ENCODE measurements at regions not wholly inside any gene's neighbourhood (a gene's known extent, or its start where the extent isn't known, plus 50 kb on each side); places are given as distances from the start of the nearest gene placed in this dataset.

DNA sequence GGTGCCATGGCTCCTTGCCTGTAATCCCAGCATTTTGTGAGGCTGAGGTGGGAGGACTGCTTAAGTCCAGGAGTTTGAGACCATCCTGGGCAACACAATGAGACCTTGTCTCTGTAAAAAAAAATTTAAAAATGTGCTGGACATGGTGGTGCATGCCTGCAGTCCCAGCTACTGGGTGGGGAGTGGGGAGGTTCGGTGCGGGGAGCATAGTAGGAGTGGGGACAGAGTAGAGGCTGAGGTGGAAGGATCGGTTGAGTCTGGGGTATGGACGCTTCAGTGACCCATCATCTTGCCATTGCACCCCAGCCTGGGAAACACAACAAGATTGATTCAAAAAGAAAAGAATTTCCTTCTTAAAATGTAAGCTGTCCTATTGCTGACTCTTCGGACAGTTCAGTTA lies 1490.0 kb upstream of the GBE1 start:
- H3K4me2 ChIP-seq (ENCODE audit: low read length) = no peak overlapping the region
- WGBS (ENCODE audit: extremely low coverage, insufficient coverage, insufficient read length) = no CpG with 5 or more reads among the region's 5 CpGs
- H3K79me1 ChIP-seq (ENCODE audit: low read length) = no peaks in the 10 kb centered on the region

GRCh38 chr3:83250613-83251012 lies 1489.2 kb upstream of the GBE1 start:
- no peak overlapping the region for H3K23ac ChIP-seq (ENCODE audit: low read length)
- no peaks in the 10 kb centered on the region for H3K4me1 ChIP-seq (ENCODE audit: control insufficient read depth in 1 of 2, insufficient read depth in 2 of 2, low read length in 2 of 2)
- H3K14ac ChIP-seq (ENCODE audit: low read length) = no peak overlapping the region
- H3K4me2 ChIP-seq (ENCODE audit: low read length) = no peak overlapping the region
- no peaks in the 10 kb centered on the region for H3K9me3 ChIP-seq (ENCODE audit: insufficient read depth, low read depth, low read length)
- H4K12ac ChIP-seq (ENCODE audit: low read depth, low read length) = no peak overlapping the region
- H3K79me2 ChIP-seq (ENCODE audit: control insufficient read depth, insufficient read depth, low read length, poor library complexity) = no peaks in the 10 kb centered on the region
- no peak for DNase-seq
- no peak overlapping the region for H2BK12ac ChIP-seq (ENCODE audit: low read length)
- no peak overlapping the region for H2BK120ac ChIP-seq (ENCODE audit: insufficient read depth, low read length, poor library complexity)
- H3K27ac ChIP-seq (ENCODE audit: low read depth, low read length) = no peak overlapping the region
- H3K36me3 ChIP-seq (ENCODE audit: control insufficient read depth in 1 of 2, insufficient read depth in 2 of 2, low read length in 2 of 2) = no peaks in the 10 kb centered on the region
- H2AFZ ChIP-seq (ENCODE audit: insufficient read depth, low read length, poor library complexity) = no peak overlapping the region
- no peak overlapping the region for H4K8ac ChIP-seq (ENCODE audit: low read depth, low read length)
- H3K18ac ChIP-seq (ENCODE audit: low read length) = no peak overlapping the region
- no CpG with 5 or more reads among the region's 1 CpG for WGBS (ENCODE audit: extremely low coverage, insufficient coverage, insufficient read length)
- no peaks in the 10 kb centered on the region for H3K27me3 ChIP-seq (ENCODE audit: insufficient read depth, low read length)
- H2BK5ac ChIP-seq (ENCODE audit: low read depth, low read length, poor library complexity) = no peak overlapping the region
- no peak overlapping the region for H3K4ac ChIP-seq (ENCODE audit: low read depth, low read length)
- H3K4me3 ChIP-seq (ENCODE audit: low read depth, low read length) = no peak overlapping the region
- no peak overlapping the region for H3K9ac ChIP-seq (ENCODE audit: low read length)
- no peak overlapping the region for H4K91ac ChIP-seq (ENCODE audit: low read depth, low read length)
- no peaks in the 10 kb centered on the region for H3K79me1 ChIP-seq (ENCODE audit: low read length)
- H2AK5ac ChIP-seq (ENCODE audit: low read length) = no peak overlapping the region

More for the DNA sequence above, 1490.0 kb upstream of the GBE1 start:
- no peaks in the 10 kb centered on the region for H3K79me2 ChIP-seq (ENCODE audit: control insufficient read depth, insufficient read depth, low read length, poor library complexity)
- no peaks in the 10 kb centered on the region for H3K4me1 ChIP-seq (ENCODE audit: control insufficient read depth in 1 of 2, insufficient read depth in 2 of 2, low read length in 2 of 2)
- no peaks in the 10 kb centered on the region for H3K9me3 ChIP-seq (ENCODE audit: insufficient read depth, low read depth, low read length)
- H4K91ac ChIP-seq (ENCODE audit: low read depth, low read length) = no peak overlapping the region
- no peak overlapping the region for H2AK5ac ChIP-seq (ENCODE audit: low read length)
- no peak overlapping the region for H3K23ac ChIP-seq (ENCODE audit: low read length)
- no peak overlapping the region for H2BK120ac ChIP-seq (ENCODE audit: insufficient read depth, low read length, poor library complexity)
- no peak overlapping the region for H2BK12ac ChIP-seq (ENCODE audit: low read length)
- no peak overlapping the region for H3K14ac ChIP-seq (ENCODE audit: low read length)
- no peak overlapping the region for H4K12ac ChIP-seq (ENCODE audit: low read depth, low read length)
- H2AFZ ChIP-seq (ENCODE audit: insufficient read depth, low read length, poor library complexity) = no peak overlapping the region
- H3K18ac ChIP-seq (ENCODE audit: low read length) = no peak overlapping the region
- H4K8ac ChIP-seq (ENCODE audit: low read depth, low read length) = no peak overlapping the region
- no peaks in the 10 kb centered on the region for H3K36me3 ChIP-seq (ENCODE audit: control insufficient read depth in 1 of 2, insufficient read depth in 2 of 2, low read length in 2 of 2)
- H3K4me3 ChIP-seq (ENCODE audit: low read depth, low read length) = no peak overlapping the region
- H3K27me3 ChIP-seq (ENCODE audit: insufficient read depth, low read length) = no peaks in the 10 kb centered on the region
- H2BK5ac ChIP-seq (ENCODE audit: low read depth, low read length, poor library complexity) = no peak overlapping the region
- no peak for DNase-seq
- H3K27ac ChIP-seq (ENCODE audit: low read depth, low read length) = no peak overlapping the region
- H3K9ac ChIP-seq (ENCODE audit: low read length) = peak overlapping the region; percentile 34
- H3K4ac ChIP-seq (ENCODE audit: low read depth, low read length) = no peak overlapping the region

GRCh38 chr3:83248454-83248853 lies 1487.0 kb upstream of the GBE1 start:
- Histone ChIP-seq H3K9ac (ENCODE audit: low read length) (no peak overlapping the region), H3K18ac (ENCODE audit: low read length) (no peak overlapping the region), H3K79me1 (ENCODE audit: low read length) (no peaks in the 10 kb centered on the region), H3K14ac (ENCODE audit: low read length) (no peak overlapping the region), H3K27me3 (ENCODE audit: insufficient read depth, low read length) (no peaks in the 10 kb centered on the region), H4K91ac (ENCODE audit: low read depth, low read length) (no peak overlapping the region), H2BK120ac (ENCODE audit: insufficient read depth, low read length, poor library complexity) (no peak overlapping the region), H3K4ac (ENCODE audit: low read depth, low read length) (no peak overlapping the region), H3K9me3 (ENCODE audit: insufficient read depth, low read depth, low read length) (peaks cover 2% of the 10 kb centered on the region), H3K23ac (ENCODE audit: low read length) (no peak overlapping the region), H3K79me2 (ENCODE audit: control insufficient read depth, insufficient read depth, low read length, poor library complexity) (no peaks in the 10 kb centered on the region), H3K4me2 (ENCODE audit: low read length) (no peak overlapping the region), H3K4me3 (ENCODE audit: low read depth, low read length) (no peak overlapping the region), H2AFZ (ENCODE audit: insufficient read depth, low read length, poor library complexity) (no peak overlapping the region), H3K4me1 (ENCODE audit: control insufficient read depth in 1 of 2, insufficient read depth in 2 of 2, low read length in 2 of 2) (no peaks in the 10 kb centered on the region), H4K12ac (ENCODE audit: low read depth, low read length) (no peak overlapping the region), H2BK12ac (ENCODE audit: low read length) (no peak overlapping the region), H3K36me3 (ENCODE audit: control insufficient read depth in 1 of 2, insufficient read depth in 2 of 2, low read length in 2 of 2) (no peaks in the 10 kb centered on the region), H2BK5ac (ENCODE audit: low read depth, low read length, poor library complexity) (no peak overlapping the region), H4K8ac (ENCODE audit: low read depth, low read length) (no peak overlapping the region), H2AK5ac (ENCODE audit: low read length) (no peak overlapping the region), H3K27ac (ENCODE audit: low read depth, low read length) (no peak overlapping the region)
- DNase-seq = no peak
- WGBS (ENCODE audit: extremely low coverage, insufficient coverage, insufficient read length) = no CpG with 5 or more reads among the region's 3 CpGs

DNA sequence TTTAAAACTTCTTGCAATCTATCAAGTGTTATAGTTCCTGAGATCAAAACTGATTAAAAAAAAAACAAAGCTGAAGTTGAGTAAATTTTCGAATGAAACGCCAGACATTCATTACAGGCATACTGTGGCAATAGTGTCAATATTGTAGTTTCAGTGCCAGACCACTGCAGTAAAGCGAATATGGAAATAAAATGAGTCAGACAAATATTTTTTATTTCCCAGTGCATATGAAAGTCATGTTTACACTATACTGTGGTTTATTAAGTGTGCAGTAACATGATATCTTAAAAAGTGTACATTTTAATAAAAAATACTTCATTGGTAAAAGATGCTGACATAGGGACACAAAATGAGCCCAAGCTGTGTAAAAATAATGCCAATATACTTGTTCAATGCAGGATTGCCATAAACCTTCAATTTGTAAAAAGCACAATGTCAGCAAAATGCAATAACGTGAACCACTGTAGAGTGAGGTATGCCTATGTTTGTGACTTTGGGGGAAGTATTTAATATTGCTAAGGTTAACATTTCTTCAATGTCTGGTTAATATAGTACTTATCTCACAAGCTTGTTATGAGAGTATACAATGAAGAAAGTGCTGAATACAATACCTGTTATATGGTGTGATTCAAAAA lies 1473.9 kb upstream of the GBE1 start:
- Histone ChIP-seq H3K4me2 (ENCODE audit: low read length) (no peak overlapping the region), H3K9me3 (ENCODE audit: insufficient read depth, low read depth, low read length) (no peaks in the 10 kb centered on the region), H3K4ac (ENCODE audit: low read depth, low read length) (no peak overlapping the region), H2BK120ac (ENCODE audit: insufficient read depth, low read length, poor library complexity) (no peak overlapping the region), H4K12ac (ENCODE audit: low read depth, low read length) (no peak overlapping the region), H3K14ac (ENCODE audit: low read length) (no peak overlapping the region), H3K18ac (ENCODE audit: low read length) (no peak overlapping the region), H3K23ac (ENCODE audit: low read length) (no peak overlapping the region), H3K27me3 (ENCODE audit: insufficient read depth, low read length) (no peaks in the 10 kb centered on the region), H3K79me2 (ENCODE audit: control insufficient read depth, insufficient read depth, low read length, poor library complexity) (no peaks in the 10 kb centered on the region), H2AK5ac (ENCODE audit: low read length) (no peak overlapping the region), H2AFZ (ENCODE audit: insufficient read depth, low read length, poor library complexity) (no peak overlapping the region), H4K8ac (ENCODE audit: low read depth, low read length) (no peak overlapping the region), H3K4me3 (ENCODE audit: low read depth, low read length) (no peak overlapping the region), H2BK5ac (ENCODE audit: low read depth, low read length, poor library complexity) (no peak overlapping the region), H3K27ac (ENCODE audit: low read depth, low read length) (no peak overlapping the region), H4K91ac (ENCODE audit: low read depth, low read length) (no peak overlapping the region), H3K36me3 (ENCODE audit: control insufficient read depth in 1 of 2, insufficient read depth in 2 of 2, low read length in 2 of 2) (no peaks in the 10 kb centered on the region), H3K79me1 (ENCODE audit: low read length) (no peaks in the 10 kb centered on the region), H3K9ac (ENCODE audit: low read length) (no peak overlapping the region), H3K4me1 (ENCODE audit: control insufficient read depth in 1 of 2, insufficient read depth in 2 of 2, low read length in 2 of 2) (no peaks in the 10 kb centered on the region), H2BK12ac (ENCODE audit: low read length) (no peak overlapping the region)
- no CpG with 5 or more reads among the region's 4 CpGs for WGBS (ENCODE audit: extremely low coverage, insufficient coverage, insufficient read length)
- no peak for DNase-seq

All from trophoblast cell (in vitro differentiated cells and primary cell).